Ureter (tissue), 1 donor: ENCODE measurements at regions not wholly inside any gene's neighbourhood (a gene's known extent, or its start where the extent isn't known, plus 50 kb on each side); places are given as distances from the start of the nearest gene placed in this dataset.
"Not testable (repeated sequence)": the region's sequence is repeated elsewhere in the genome, so short reads cannot be mapped to it uniquely, and the experiment has no call there.

Source experiments
- DNase-seq: peaks from one replicate; pipeline ENCODE4 v3.0.0-alpha.2; 2020; ENCODE audit warnings: low spot score
- donor health status: DM: yes; HTN: yes; CAD: no.

GRCh38 chr10:78456649-78457400, 423.2 kb downstream of the RPS24 start:
- DNase-seq: no peak

- no peak for DNase-seq
Measured at GRCh38 chr10:78457804-78458482, 424.3 kb downstream of the RPS24 start.

- DNase-seq: no peak
Measured at GRCh38 chr10:78458983-78459638, 425.4 kb downstream of the RPS24 start.

- DNase-seq: no peak
Measured at GRCh38 chr10:78459639-78460037, 426.0 kb downstream of the RPS24 start.

- DNase-seq: no peak
Measured at GRCh38 chr10:78460204-78460603, 426.5 kb downstream of the RPS24 start.

GRCh38 chr10:78461333-78461732, 427.7 kb downstream of the RPS24 start:
- no peak for DNase-seq

- no peak for DNase-seq
Measured at GRCh38 chr10:78462176-78462575, 428.5 kb downstream of the RPS24 start.

GRCh38 chr10:78462726-78463228, 429.1 kb downstream of the RPS24 start:
- peak; percentile 34 for DNase-seq

- peak; percentile 22 for DNase-seq
Measured at GRCh38 chr10:78464118-78464855, 430.6 kb downstream of the RPS24 start.

- DNase-seq: peak; percentile 19
Measured at GRCh38 chr10:78464856-78465267, 431.2 kb downstream of the RPS24 start.

GRCh38 chr10:78465431-78465830, 431.8 kb downstream of the RPS24 start:
- peak; percentile 26 for DNase-seq

GRCh38 chr10:78467496-78468106, 433.9 kb downstream of the RPS24 start:
- DNase-seq: no peak

GRCh38 chr10:78468731-78469130, 435.1 kb downstream of the RPS24 start:
- DNase-seq: not testable (repeated sequence)

GRCh38 chr10:78470267-78471103, 436.8 kb downstream of the RPS24 start:
- DNase-seq: peak; percentile 27

- DNase-seq: no peak
Measured at GRCh38 chr10:78471326-78471722, 437.7 kb downstream of the RPS24 start.

GRCh38 chr10:78471723-78472550, 438.3 kb downstream of the RPS24 start:
- no peak for DNase-seq

GRCh38 chr10:78472551-78472890, 438.9 kb downstream of the RPS24 start:
- DNase-seq: no peak

- DNase-seq: no peak
Measured at GRCh38 chr10:78473006-78473405, 439.3 kb downstream of the RPS24 start.

- no peak for DNase-seq
Measured at GRCh38 chr10:78474743-78475142, 441.1 kb downstream of the RPS24 start.

- DNase-seq: no peak
Measured at GRCh38 chr10:78475437-78475836, 441.8 kb downstream of the RPS24 start.
